ENCODE measurements at regions not wholly inside any gene's neighbourhood (a gene's known extent, or its start where the extent isn't known, plus 50 kb on each side); places are given as distances from the start of the nearest gene placed in this dataset.
A peak's percentile ranks its signal among the peaks of the same experiment; 100 is the strongest.

DNA sequence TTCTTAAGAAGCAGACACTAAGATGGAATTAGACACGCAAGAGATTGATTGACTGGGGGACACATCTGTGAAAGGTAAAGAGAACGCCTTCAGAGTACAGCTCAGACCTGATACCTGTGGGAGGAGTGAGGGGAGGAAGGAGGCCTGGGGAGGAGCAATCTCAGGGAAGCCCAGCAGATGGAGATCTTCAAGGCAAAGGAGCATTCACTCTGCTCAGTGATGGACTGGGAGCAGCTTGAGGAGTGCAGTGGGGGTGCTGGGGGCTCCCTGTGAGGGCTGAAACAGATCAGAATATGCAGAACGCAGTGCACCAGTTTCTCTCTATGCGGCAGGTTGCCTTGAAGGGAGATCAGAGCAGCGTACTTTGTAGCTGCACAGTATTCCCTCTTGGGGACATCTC is 103.7 kb upstream of the ATP8B1 start:
- Histone ChIP-seq H2BK15ac (ENCODE audit: low read depth, low read length) (no peak overlapping the region), H2BK5ac (ENCODE audit: insufficient read length, low read length) (no peak overlapping the region), H3K18ac (ENCODE audit: insufficient read length, low read depth, low read length) (no peak overlapping the region), H2AK5ac (ENCODE audit: insufficient read length, low read length) (no peak overlapping the region), H2AFZ (ENCODE audit: low read length) (no peak overlapping the region), H3K4ac (ENCODE audit: low read depth, low read length) (no peak overlapping the region), H3K14ac (ENCODE audit: insufficient read depth, low read length) (no peak overlapping the region), H4K8ac (replicated peaks; ENCODE audit: insufficient read length, low read depth, low read length) (no peak overlapping the region), H4K20me1 (ENCODE audit: control insufficient read depth, insufficient read depth, insufficient read length) (no peaks in the 10 kb centered on the region), H3K23ac (ENCODE audit: insufficient read length, low read depth, low read length) (no peak overlapping the region), H3K79me1 (ENCODE audit: insufficient read depth, low read depth, low read length, poor library complexity, severe bottlenecking) (no peaks in the 10 kb centered on the region), H3K56ac (ENCODE audit: insufficient read length, low read depth, low read length) (no peak overlapping the region), H3T11ph (ENCODE audit: low read length) (no peak overlapping the region), H3K79me2 (ENCODE audit: insufficient read depth, low read length) (no peaks in the 10 kb centered on the region), H3K9ac (ENCODE audit: extremely low read depth, insufficient read length, low read length) (no peak overlapping the region), H3K4me1 (ENCODE audit: insufficient read depth, low read length) (no peaks in the 10 kb centered on the region; the same call in 1 of the 2 replicates), H2BK12ac (ENCODE audit: insufficient read length, low read depth, low read length) (no peak overlapping the region), H3K9me3 (ENCODE audit: control insufficient read depth, low read depth, low read length) (no peaks in the 10 kb centered on the region), H2BK20ac (ENCODE audit: low read depth, low read length, poor library complexity, severe bottlenecking) (no peak overlapping the region), H3K27me3 (ENCODE audit: insufficient read depth, low read length) (no peaks in the 10 kb centered on the region), H3K23me2 (ENCODE audit: insufficient read length, low read depth, low read length, poor library complexity, severe bottlenecking) (no peaks in the 10 kb centered on the region), H2BK120ac (ENCODE audit: low read depth, low read length, poor library complexity, severe bottlenecking) (no peak overlapping the region), H3K27ac (ENCODE audit: insufficient read length, low read depth, low read length) (no peak overlapping the region), H4K91ac (ENCODE audit: insufficient read length, low read depth, low read length) (no peak overlapping the region), H4K5ac (ENCODE audit: insufficient read length, low read depth, low read length) (no peak overlapping the region), H3K4me2 (ENCODE audit: insufficient read depth, insufficient read length, low read length) (no peak overlapping the region)
- Mint-ChIP-seq H3K27ac (peak overlapping the region in 1 of 3 experiments; percentile 41; a peak in 2 of 7 replicates), H3K4me1 (peaks cover 13 to 15% of the 10 kb centered on the region in 2 experiments), H3K27me3 (ENCODE audit: low read depth) (no peaks in the 10 kb centered on the region; the same call in 1 of the 2 replicates), H3K9me3 (no peaks in the 10 kb centered on the region), H3K36me3 (ENCODE audit: insufficient read depth in 1 of 3, low read depth in 3 of 3) (no peaks in the 10 kb centered on the region; a peak in 1 of 7 replicates), H3K4me3 (no peak overlapping the region; a peak in 2 of 5 replicates)
- no CpG with 5 or more reads among the region's 5 CpGs for WGBS (ENCODE audit: extremely low coverage, insufficient read length, low lambda C conversion rate)
- TF ChIP-seq, protein P1, sequence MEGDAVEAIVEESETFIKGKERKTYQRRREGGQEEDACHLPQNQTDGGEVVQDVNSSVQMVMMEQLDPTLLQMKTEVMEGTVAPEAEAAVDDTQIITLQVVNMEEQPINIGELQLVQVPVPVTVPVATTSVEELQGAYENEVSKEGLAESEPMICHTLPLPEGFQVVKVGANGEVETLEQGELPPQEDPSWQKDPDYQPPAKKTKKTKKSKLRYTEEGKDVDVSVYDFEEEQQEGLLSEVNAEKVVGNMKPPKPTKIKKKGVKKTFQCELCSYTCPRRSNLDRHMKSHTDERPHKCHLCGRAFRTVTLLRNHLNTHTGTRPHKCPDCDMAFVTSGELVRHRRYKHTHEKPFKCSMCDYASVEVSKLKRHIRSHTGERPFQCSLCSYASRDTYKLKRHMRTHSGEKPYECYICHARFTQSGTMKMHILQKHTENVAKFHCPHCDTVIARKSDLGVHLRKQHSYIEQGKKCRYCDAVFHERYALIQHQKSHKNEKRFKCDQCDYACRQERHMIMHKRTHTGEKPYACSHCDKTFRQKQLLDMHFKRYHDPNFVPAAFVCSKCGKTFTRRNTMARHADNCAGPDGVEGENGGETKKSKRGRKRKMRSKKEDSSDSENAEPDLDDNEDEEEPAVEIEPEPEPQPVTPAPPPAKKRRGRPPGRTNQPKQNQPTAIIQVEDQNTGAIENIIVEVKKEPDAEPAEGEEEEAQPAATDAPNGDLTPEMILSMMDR (conservative IDR thresholded peaks at IDR 0.05): peak; percentile 49
- DNase-seq: no peak

All from H9 (cell line).